HG03520 (cell line): ENCODE measurements at regions not wholly inside any gene's neighbourhood (a gene's known extent, or its start where the extent isn't known, plus 50 kb on each side); places are given as distances from the start of the nearest gene placed in this dataset.
"Not testable (repeated sequence)": the region's sequence is repeated elsewhere in the genome, so short reads cannot be mapped to it uniquely, and the experiment has no call there.

Experiments
- ATAC-seq: cut with Tn5 transposase; IDR thresholded peaks from one replicate; pipeline ENCODE4 v1.9.1; 2021; ENCODE audit warnings: mild to moderate bottlenecking, moderate library complexity; ENCODE audit not compliant: unreplicated experiment

DNA sequence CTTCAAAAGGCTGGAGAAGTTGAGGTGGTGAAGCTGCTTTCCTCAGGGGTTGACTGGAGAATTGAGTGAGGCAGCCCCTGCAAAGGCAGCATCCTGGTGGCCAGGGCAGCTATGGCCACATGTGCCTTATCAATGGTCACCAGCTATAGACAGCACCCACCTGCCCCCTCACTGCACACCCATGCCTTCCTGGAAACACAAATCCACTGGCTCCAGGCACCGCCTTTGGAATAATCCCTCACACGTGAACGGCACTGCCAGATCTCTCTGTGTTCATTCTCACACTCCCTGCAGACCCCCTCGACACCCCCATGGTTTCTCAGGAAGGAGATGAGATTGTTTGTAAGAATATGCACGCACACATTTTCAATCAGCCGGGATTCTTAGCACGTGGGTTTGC lies 1297.8 kb downstream of the TBC1D22A start:
- ATAC-seq: no peak

DNA sequence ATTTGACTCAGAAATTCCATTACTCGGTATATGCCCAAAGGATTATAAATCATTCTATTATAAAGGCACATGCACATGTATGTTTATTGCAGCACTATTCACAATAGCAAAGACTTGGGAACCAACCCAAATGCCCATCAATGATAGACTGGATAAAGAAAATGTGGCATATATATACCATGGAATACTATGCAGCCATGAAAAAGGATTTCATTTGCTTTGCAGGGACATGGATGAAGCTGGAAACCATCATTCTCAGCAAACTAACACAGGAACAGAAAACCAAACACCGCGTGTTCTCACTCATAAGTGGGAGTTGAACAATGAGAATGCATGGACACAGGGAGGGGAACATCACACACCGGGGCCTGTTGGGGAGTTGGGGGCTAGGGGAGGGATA lies 1297.1 kb downstream of the TBC1D22A start:
- ATAC-seq: not testable (repeated sequence)

DNA sequence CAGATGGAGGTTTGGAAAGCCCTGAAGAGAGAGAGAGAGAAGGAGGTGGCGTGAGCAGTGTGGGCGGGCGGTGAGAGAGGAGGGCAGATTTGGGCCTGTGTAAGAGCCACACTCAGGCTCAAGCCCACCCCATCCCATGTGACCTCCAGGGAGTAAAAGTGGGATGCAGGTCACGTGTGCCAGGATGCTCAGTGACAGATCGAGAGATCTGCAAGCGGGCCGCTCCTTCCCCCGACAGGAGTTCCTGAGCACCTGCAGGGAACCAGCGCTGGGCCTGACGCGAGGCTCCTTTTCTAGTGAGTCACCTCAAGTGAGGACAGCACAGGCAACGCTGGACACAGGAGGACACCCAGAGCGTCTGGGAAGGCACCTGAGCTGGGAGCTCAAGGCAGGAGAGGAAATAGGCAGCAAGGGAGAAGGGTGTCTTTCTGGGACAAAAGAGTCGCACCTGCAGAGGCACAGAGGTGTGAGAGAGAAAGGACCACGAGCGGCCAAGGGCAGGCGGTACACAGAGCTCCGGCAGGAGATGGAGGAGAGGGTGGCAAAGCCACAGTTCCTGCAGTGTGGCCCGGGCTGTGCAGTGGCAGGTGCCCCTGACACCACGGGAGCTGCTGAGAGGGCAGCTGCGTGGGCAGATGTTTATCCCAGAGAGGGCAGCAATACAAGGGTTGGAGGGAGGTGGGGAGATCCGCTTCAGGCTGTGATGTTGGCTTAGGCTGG lies 1294.8 kb downstream of the TBC1D22A start:
- no peak for ATAC-seq

DNA sequence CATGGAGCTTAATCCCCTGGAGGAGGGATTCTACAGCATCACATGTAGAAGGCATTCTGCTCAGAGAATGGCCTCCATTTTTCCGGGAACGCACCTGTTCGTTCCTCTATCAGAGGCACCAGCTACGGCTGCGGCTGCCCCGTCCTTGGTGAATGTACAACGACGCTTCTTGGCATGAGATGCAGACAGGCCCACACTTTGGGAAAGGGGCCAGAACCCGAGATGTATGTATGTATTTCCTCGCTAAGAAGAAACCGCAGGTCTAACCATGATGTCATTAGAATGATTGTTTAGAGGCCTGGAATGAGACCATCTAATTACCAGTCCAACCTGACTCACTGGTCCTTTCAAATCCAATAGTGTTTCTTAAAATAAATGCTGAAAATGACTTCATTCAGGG lies 1293.4 kb downstream of the TBC1D22A start:
- ATAC-seq: no peak

DNA sequence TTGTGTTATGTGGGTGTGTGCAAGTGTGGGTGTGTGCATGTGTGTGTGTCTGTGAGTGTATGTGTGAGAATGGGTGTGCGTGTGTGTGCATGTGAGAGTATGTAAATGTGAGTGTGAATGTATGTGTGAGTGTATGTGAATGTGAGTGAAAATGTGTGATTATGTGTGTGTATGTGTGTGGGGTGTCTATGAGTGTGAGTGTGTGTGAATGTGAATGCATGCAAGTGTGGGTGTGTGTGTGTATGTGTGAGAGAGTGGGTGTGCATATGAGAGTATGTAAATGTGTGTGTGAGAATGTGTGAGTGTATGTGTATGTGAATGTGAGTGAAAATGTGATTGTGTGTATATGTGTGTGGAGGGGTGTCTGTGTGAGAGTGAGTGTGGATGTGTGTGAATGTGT lies 1292.7 kb downstream of the TBC1D22A start:
- ATAC-seq: no peak

DNA sequence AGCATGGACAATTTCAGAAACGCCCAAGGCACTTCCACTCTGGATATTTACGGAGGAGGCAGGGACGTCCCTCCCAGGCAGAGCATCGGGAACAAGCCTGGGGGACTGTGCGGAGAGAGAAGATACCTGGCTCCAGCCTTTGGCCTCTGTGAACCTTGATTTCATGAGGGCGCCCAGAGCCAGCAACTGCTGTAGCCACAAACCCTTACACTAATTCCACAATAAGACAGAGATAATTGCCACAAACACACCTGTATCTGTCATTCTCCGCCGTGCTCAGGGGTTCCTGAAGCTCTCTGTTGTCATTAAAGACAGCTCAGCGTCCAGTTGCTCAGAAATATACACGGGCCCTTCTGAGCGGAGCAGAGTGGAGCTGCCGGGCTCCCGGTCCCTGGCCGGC lies 1292.1 kb downstream of the TBC1D22A start:
- no peak for ATAC-seq

DNA sequence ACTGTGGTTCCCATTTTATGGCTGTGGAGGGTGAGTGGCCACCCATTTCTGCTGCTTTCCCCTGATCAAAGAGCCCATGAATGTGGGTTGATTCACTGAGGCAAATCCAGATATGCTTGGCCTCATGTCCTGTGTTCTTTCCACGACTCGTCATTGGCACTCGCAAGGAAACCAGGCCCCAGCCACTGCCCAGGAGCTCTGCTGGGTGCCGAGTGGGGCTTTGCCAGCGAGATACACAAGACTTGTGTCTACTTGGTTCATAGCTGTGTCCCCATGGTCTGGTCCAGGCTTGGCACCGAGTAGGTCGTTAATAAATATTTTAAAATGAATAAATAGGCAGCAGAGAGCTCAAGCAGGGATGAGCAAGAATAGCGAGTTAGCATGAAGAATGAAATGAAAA lies 1291.5 kb downstream of the TBC1D22A start:
- no peak for ATAC-seq

DNA sequence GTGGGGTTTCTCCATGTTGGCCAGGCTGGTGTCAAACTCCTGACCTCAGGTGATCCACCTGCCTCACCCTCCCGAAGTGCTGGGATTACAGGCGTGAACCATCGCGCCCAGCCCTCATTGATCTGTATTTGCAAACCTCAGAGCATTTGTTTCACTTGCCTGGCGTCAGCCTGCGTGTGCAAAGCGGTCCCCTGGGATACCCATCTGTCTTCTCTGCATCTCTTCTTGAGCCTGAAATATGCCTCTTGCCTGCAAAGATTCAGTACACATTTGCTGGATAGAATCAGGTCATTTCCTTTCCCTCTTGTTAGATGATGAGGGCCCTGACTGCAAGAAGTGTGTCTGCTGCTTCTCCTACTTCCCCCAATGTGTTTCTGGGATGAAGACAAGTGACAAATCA lies 1291.0 kb downstream of the TBC1D22A start:
- ATAC-seq: no peak

DNA sequence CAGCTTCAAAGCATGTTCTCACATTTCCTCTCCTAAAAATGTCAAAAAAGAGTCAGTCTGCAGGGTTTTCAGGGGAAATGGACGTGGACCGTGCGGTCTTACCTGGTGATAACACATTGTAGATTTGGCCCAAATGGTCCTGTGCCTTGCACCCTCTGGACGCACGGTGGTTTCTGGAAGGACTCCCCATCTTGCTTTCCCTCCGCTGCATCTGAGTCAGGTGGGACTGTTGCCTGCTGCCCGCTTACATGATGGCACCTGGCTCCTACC lies 1290.1 kb downstream of the TBC1D22A start:
- no peak for ATAC-seq

DNA sequence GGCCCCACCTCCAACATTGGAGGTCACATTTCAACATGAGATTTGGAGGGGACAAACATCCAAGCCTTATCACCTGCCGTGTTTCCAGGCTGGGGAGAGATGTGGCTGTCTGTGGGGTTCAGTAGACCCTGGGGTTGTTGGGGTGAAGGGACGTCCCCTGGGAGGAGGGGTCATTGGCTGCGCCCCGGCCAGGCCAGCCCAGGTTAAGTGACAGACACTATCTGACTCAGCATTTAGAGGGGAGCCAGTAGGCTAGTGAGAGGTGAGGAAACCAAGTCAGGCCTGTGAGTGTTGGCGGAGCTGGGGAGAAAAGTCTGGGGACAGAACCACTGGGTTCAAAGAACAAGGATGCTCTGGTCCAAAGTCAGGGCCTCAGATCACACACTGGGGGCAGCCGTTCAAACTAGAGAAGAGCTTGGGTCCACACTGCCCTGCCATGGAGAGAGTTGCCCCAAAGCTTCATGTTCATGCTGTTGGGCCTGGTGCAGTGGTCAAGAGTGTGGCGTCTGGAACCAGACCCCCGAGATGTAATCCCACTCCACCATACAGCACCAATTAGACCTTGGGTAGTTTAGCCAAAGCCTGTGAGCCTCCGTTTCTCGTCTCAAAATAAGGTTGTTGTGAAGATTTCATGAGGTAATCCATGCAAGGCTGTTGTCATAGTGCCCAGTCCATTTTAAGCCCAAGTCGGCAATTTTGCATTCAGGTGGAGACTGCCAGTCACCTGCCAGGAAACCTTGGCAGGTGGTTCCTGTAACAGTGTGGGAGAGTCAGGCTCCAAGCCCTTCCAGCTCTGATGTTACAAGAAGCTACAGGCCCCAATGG lies 1289.6 kb downstream of the TBC1D22A start:
- no peak for ATAC-seq

DNA sequence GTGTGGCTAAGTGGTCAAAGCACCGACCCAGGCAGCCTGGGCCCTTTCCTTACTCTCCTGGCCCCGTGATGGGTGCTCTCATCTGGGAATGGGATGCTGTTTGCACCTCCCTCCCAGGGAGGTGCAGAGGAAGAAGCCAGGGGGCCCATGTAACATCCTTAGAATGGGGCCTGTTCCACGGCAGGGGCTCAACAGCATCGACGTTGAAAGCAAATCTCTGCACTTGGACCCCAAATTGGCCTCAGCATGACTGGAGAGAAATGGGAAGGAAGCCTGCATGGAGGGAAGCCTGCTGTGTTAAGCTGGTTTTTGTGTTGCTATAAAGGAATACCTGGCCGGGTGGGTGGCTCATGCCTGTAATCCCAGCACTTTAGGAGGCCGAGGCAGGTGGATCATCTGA lies 1288.4 kb downstream of the TBC1D22A start:
- ATAC-seq: no peak

DNA sequence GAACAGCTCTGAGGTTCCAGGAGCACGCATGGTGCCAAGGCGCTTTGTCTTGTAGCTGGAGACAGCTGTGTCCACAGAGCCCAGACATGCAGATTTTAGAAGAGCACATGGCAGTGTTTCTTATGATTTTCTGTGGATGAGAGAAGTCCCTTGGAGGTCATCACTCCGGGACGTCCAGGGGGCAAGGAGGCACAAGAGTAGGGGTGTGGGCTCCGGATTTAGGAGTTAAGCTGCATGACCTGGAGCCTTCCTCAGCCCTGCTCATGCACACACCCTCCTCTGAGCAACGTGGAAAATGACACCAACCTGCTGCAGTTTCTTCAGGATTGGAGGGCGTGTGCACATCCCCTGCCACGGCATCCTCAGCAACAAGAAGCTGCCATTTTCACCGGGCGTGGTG lies 1286.7 kb downstream of the TBC1D22A start:
- no peak for ATAC-seq

DNA sequence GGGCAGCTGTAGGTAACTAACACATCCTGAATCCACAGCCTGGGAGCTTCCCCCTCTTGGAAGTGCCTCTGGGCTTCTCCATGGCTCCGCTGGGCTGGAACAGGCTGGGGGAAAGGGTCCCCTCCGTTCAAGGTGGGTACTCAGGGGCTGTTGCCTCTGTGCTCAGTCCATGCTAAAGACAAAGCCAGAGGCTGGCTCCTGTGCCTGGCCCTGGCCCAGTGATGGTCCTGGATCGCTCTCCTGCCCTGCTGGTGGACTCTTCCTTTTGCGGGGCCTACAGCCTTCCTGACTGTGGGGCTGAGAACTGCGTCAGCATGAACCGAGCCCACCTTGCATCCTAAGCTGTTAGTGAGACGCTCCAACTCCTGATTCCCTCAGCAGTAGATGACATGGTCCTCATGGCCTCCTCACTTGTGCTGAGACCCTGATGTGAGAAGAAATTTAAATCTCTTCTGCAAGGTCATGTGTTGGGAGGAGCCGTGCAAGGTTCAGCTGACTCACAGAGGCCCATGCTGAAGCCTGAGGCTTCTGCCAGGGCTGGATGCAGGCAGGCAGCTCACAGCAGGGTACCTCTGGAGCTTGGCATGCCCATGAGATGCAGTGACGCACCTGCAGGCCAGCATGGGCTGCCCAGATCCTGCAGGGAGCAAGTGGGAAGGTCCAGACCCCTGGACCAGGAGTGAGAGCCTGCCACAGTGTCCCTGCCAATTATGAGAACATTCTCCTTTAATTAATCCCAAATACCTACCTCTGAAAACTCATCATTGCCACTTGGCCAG lies 1285.5 kb downstream of the TBC1D22A start:
- ATAC-seq: no peak

DNA sequence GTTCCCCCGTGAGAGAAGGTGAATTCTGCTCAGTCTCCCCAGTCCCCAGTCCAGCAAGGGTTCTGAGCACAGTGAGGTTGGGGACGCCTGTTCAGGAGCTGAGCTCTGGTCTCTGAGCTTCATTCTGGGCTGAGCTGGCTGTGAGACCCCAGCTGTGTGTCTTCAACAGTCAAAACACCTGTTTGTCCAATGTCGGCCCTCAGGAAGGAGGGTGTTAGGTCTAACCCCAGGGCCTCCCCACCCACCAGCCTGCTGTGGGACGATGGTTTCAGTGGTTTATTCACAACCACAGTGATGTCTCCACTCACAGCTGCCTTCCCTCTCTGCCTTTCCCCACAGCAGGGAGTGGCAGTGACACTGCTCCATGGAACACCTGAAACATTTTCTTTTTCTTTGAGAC lies 1282.9 kb downstream of the TBC1D22A start:
- ATAC-seq: peak; percentile 75

DNA sequence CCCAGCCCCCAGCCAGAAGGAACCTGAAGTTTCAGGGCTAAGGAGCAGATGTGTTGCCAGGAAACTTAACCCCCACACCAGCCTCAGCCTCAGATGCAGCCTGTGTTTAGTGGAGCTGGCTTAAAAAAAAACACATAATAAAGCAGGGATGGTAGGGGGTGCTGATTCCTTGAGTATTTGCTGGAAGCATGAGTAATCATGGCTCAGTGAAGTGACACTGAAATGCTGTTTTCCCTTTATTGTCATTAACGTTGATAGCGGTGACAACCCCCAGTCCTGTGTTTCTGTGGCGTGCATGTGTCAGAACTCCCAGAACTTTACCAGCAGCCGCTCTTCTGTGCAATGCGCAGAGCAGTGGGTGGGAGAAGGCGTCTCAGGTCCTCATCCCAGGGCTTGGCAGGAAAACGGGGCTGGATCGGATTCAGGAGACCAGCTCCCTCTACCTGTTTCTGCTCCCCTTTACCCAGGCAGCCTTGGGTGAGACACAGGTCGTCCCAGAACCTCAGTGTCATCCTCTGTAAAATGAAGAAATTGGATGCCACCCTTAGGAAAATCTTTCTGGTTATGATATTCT lies 1282.1 kb downstream of the TBC1D22A start:
- ATAC-seq: no peak

DNA sequence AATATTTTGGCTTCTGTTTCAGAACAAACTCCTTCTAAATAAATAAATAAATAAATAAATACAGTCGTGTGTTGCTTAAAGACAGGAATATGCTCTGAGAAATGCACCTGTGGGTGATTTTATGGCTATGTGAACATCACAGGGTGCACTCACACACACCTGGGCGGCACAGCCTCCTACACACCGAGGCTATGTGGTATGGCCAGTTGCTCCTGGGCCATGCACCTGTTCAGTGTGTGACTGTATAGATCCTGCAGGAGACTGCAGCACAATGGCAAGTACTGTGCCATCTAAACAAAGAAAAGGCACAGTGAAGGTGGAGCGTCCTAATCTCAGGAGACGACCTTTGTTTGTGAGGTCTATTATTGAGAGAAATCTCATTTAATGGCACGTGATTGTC lies 1281.1 kb downstream of the TBC1D22A start:
- ATAC-seq: no peak

DNA sequence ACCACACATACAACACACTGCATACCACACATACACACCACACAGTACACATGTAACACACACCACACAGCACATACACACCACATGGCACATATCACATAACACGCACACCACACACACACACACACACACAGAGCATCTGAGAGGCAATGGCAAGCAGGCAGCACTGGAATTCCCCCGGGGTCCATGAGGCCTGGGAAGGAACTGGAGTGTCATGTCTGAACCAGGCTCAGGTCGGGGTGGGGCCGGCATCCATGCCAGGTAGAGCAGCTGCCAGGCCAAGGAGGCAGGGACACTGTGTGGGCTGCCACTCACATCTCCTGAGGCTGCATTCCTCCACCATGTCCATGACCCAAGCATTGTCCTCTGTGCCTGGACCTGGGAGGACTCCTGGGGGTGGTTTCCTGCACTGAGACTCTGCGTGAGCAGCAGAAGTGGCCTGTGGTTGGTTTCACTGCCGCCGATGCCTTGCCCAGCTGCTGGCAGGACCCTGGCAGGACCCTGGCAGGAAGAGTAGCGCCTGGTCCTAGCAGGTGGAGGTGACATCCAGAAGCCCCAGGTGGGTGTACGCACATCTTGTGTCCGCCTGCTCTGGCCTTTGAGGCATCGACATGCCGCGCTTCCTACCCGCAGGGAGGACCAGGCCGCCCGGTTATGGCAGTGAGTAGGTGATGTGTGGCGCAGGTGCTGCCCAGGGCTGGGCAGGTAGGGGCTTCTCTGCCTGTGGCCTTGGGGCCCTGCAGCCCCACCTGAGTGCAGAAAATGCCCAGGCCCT lies 1280.4 kb downstream of the TBC1D22A start:
- ATAC-seq: no peak

DNA sequence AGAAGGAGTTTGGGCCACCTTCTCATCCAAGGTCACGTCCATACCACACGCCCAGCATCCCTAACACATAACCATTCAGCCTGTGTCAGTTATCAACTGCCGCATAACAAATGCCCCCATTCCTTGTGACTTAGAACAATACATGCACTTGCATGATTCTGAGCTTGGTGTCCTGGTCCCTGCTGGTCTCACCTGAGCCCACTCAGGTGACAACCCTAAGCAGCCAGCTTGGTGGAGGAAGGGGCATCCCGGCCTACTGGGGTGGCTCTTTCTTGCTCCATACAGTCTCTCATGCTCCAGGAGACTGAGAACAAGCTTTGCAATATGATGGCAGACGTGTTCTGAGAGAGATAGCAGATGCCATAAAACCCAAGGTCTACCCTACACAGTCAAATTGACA lies 1276.9 kb downstream of the TBC1D22A start:
- ATAC-seq: no peak

DNA sequence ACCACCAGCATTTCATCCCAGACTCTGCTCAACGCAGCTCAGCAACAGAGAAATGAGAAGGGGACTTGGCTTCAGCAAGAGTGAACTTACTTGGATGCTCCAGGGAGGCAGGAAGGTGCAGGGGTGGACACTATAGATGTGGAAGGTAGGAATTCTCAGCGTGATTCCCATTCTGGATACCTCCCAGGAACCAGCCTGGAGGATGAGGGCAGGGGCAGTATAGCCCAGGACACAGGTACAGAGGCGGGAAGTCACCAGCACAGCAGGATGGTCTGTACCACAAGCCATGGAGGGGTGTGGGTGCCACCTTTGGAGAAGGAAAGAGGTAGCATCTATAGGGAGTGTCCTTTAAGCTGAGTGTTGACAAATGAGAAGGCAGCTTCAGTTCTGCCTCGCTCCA lies 1275.2 kb downstream of the TBC1D22A start:
- ATAC-seq: no peak

DNA sequence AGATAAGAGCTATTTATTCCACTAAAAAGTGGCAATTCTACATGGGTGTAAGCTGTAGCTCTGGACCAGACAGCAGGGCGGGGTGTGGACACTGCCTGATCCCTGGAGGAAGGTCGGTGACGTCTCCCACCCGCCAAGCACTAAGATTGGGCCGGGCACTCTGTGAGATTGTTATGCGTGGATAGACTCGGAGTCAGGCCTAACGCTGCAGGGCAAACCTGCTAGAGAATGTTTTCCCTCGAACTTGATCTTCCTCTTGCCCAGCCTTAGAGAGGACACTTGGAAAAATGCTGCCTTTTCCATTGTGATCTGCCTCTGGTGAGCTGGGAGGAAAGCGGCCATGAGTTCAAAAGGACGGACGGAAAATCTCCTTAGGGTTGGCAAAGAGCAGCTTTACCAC lies 1273.4 kb downstream of the TBC1D22A start:
- no peak for ATAC-seq

DNA sequence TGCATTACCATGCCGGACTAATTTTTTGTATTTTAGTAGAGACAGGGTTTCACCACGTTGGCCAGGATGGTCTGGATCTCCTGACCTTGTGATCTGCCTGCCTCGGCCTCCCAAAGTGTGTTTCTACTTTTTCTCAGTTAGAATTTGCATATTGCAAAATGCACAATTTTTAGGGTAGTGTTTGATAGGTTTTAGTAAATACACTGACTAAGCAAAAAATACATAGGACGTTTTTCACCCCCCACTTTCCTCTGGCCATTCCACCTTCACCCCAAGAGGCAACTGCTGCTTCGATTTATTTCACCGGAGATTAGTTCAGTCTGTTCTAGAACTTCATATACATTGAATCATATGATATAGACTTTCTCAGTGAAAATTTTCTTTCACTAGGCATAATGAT lies 1269.1 kb downstream of the TBC1D22A start:
- ATAC-seq: no peak
